CD4-positive, alpha-beta T cell (primary cell): ENCODE measurements at regions not wholly inside any gene's neighbourhood (a gene's known extent, or its start where the extent isn't known, plus 50 kb on each side); places are given as distances from the start of the nearest gene placed in this dataset.

Source experiments
- ATAC-seq: fragments of 200-7000 bp; cut with Tn5 transposase; one replicate; pipeline ENCODE4 v1.10.0; 2022; ENCODE audit warnings: mild to moderate bottlenecking; ENCODE audit not compliant: poor library complexity
- CTCF ChIA-PET: fragments of 350-600 bp; sonication (Branson Sonifier 250); formaldehyde crosslinking; loops from one replicate; lab custom pipeline; 2021; ENCODE audit warnings: antibody characterized with exemption, inconsistent platforms; lab: Charles Lee
- POLR2A ChIA-PET: fragments of 350-600 bp; sonication (Branson Sonifier 250); formaldehyde crosslinking; loops from one replicate; lab custom pipeline; 2021; ENCODE audit warnings: antibody characterized with exemption, inconsistent platforms; lab: Charles Lee
- DNase-seq, 14 experiments: peaks; one replicate each; pipeline ENCODE4 v3.0.0-alpha.2; 2013 to 2020; ENCODE audit warnings: mixed read lengths in 2 of 14
- H3K27ac ChIP-seq, 2 donors: one replicate each; pipeline versions ENCODE4 v1.5.1 to v1.7.0; 2013; ENCODE audit warnings: low read length in 2 of 2, low read depth in 1 of 2, mild to moderate bottlenecking in 1 of 2
- H3K27me3 ChIP-seq, 2 experiments: 1 replicate in 1 of 2; 2 replicates in 1 of 2; pipeline versions ENCODE4 v1.6.1 to v1.7.0; 2013; ENCODE audit warnings: low read length in 2 of 2, control low read depth in 1 of 2, mild to moderate bottlenecking in 1 of 2, moderate library complexity in 1 of 2; ENCODE audit not compliant: insufficient read depth in 2 of 2, control insufficient read depth in 1 of 2
- H3K36me3 ChIP-seq: one replicate; pipeline ENCODE4 v1.6.1; 2013; ENCODE audit warnings: low read length, control low read depth; ENCODE audit not compliant: insufficient read depth
- H3K4me1 ChIP-seq: one replicate; pipeline ENCODE4 v1.6.1; 2013; ENCODE audit warnings: low read length, control low read depth; ENCODE audit not compliant: insufficient read depth
- H3K4me3 ChIP-seq: one replicate; pipeline ENCODE4 v1.5.1; 2013; ENCODE audit warnings: mild to moderate bottlenecking, low read length, moderate library complexity
- H3K9me3 ChIP-seq, 2 experiments: 1 replicate in 1 of 2; 2 replicates in 1 of 2; pipeline versions ENCODE4 v1.6.1 to v1.7.0; 2013; ENCODE audit warnings: low read length in 2 of 2, mild to moderate bottlenecking in 2 of 2, control low read depth in 1 of 2, moderate library complexity in 1 of 2; ENCODE audit not compliant: control insufficient read depth in 1 of 2, insufficient read depth in 1 of 2
- H3K27ac Mint-ChIP-seq: one replicate; pipeline ENCODE4 v1.8.0; 2020; ENCODE audit warnings: mixed read lengths
- H3K27me3 Mint-ChIP-seq: one replicate; pipeline ENCODE4 v1.8.0; 2021; ENCODE audit warnings: mixed read lengths
- H3K36me3 Mint-ChIP-seq: one replicate; pipeline ENCODE4 v1.8.0; 2021; ENCODE audit warnings: low read depth, mixed read lengths
- H3K4me1 Mint-ChIP-seq: one replicate; pipeline ENCODE4 v1.8.0; 2021; ENCODE audit warnings: low read depth, mixed read lengths
- H3K4me3 Mint-ChIP-seq: one replicate; pipeline ENCODE4 v1.8.0; 2020; ENCODE audit warnings: mild to moderate bottlenecking, mixed read lengths
- H3K9me3 Mint-ChIP-seq: one replicate; pipeline ENCODE4 v1.8.0; 2020; ENCODE audit warnings: mixed read lengths
- CTCF ChIP-seq: fragments of 200-600 bp; IDR thresholded peaks from one replicate; pipeline ENCODE4 v1.8.0; 2022; ENCODE audit warnings: antibody characterized with exemption, mild to moderate bottlenecking
- intact Hi-C, 2 experiments: fragments of 100-400 bp; cut with DNase I in 1 of 2; cut with micrococcal nuclease in 1 of 2; formaldehyde crosslinking; loops; one replicate each; pipeline versions ENCODE4 v1.15.1 to v1.9.0; 2023 to 2025; cut with DNase I, micrococcal nuclease

GRCh38 chr5:89703817-89704216 lies 705.7 kb downstream of the CETN3 start:
- ATAC-seq (no peak), DNase-seq (no peak)
- Mint-ChIP-seq H3K27ac (no peak overlapping the region), H3K4me1 (no peaks in the 10 kb centered on the region), H3K9me3 (peaks cover 3% of the 10 kb centered on the region), H3K4me3 (no peak overlapping the region), H3K36me3 (no peaks in the 10 kb centered on the region), H3K27me3 (no peaks in the 10 kb centered on the region)
- no peak for TF ChIP-seq CTCF
- no peaks in the 10 kb centered on the region for H3K4me1 ChIP-seq
- ChIA-PET CTCF (no interaction called here), POLR2A (no interaction called here)
- intact Hi-C loops, result no loop called here
- peaks cover 0 to 4% of the 10 kb centered on the region in 2 experiments for H3K9me3 ChIP-seq
- no peak overlapping the region for H3K27ac ChIP-seq
- H3K27me3 ChIP-seq, result no peaks in the 10 kb centered on the region
- H3K4me3 ChIP-seq, result no peak overlapping the region
- H3K36me3 ChIP-seq, result no peaks in the 10 kb centered on the region

GRCh38 chr5:89698028-89698427 lies 711.5 kb downstream of the CETN3 start:
- Histone ChIP-seq H3K9me3 (peaks cover 0 to 4% of the 10 kb centered on the region in 2 experiments), H3K36me3 (no peaks in the 10 kb centered on the region), H3K4me1 (no peaks in the 10 kb centered on the region), H3K27me3 (no peaks in the 10 kb centered on the region), H3K4me3 (no peak overlapping the region), H3K27ac (no peak overlapping the region)
- DNase-seq (no peak), ATAC-seq (no peak)
- POLR2A ChIA-PET, result no interaction called here
- no peak overlapping the region for H3K4me3 Mint-ChIP-seq
- no peak overlapping the region for H3K27ac Mint-ChIP-seq
- H3K9me3 Mint-ChIP-seq, result peaks cover 5% of the 10 kb centered on the region
- no peaks in the 10 kb centered on the region for H3K4me1 Mint-ChIP-seq
- no peaks in the 10 kb centered on the region for H3K27me3 Mint-ChIP-seq
- no peaks in the 10 kb centered on the region for H3K36me3 Mint-ChIP-seq
- CTCF ChIA-PET, result no interaction called here
- intact Hi-C loops, result no loop called here
- TF ChIP-seq CTCF, result no peak

GRCh38 chr5:89697581-89697980 lies 712.0 kb downstream of the CETN3 start:
- intact Hi-C loops, result no loop called here
- Mint-ChIP-seq H3K9me3 (peaks cover 5% of the 10 kb centered on the region), H3K36me3 (no peaks in the 10 kb centered on the region), H3K4me1 (no peaks in the 10 kb centered on the region), H3K27ac (no peak overlapping the region), H3K4me3 (no peak overlapping the region), H3K27me3 (no peaks in the 10 kb centered on the region)
- H3K27ac ChIP-seq, result no peak overlapping the region
- DNase-seq, result no peak
- ChIA-PET CTCF (no interaction called here), POLR2A (no interaction called here)
- H3K36me3 ChIP-seq, result no peaks in the 10 kb centered on the region
- H3K9me3 ChIP-seq, result peaks cover 0 to under 1% of the 10 kb centered on the region in 2 experiments
- no peak for ATAC-seq
- H3K27me3 ChIP-seq, result no peaks in the 10 kb centered on the region
- no peaks in the 10 kb centered on the region for H3K4me1 ChIP-seq
- TF ChIP-seq CTCF, result no peak
- no peak overlapping the region for H3K4me3 ChIP-seq
